GM23248 (cell line): ENCODE measurements at regions not wholly inside any gene's neighbourhood (a gene's known extent, or its start where the extent isn't known, plus 50 kb on each side); places are given as distances from the start of the nearest gene placed in this dataset.

ENCODE experiments used
- EZH2 ChIP-seq: fragments of 200-600 bp; sonication (generic); IDR thresholded peaks from 2 replicates; pipeline ENCODE4 v1.6.1; 2018; ENCODE audit warnings: antibody characterized with exemption, mild to moderate bottlenecking; ENCODE audit not compliant: insufficient read depth, poor library complexity, severe bottlenecking
- EZH2phosphoT487 ChIP-seq: fragments of 200-600 bp; sonication (generic); IDR thresholded peaks from 2 replicates; pipeline ENCODE4 v1.6.1; 2018; ENCODE audit warnings: antibody characterized with exemption, moderate library complexity, mild to moderate bottlenecking, low read depth; ENCODE audit not compliant: insufficient read depth

GRCh38 chr1:238672262-238672661, 714.1 kb upstream of the CHRM3 start:
- TF ChIP-seq EZH2, result no peak
- TF ChIP-seq EZH2phosphoT487, result no peak
